Body of pancreas (tissue), 4 donors: ENCODE measurements at regions not wholly inside any gene's neighbourhood (a gene's known extent, or its start where the extent isn't known, plus 50 kb on each side); places are given as distances from the start of the nearest gene placed in this dataset.

Experiments used
- POLR2A ChIP-seq, 3 donors: fragments of 450-650 bp; IDR thresholded peaks; one replicate each; pipeline ENCODE4 v1.6.1; 2016; ENCODE audit warnings: antibody characterized with exemption in 3 of 3, mild to moderate bottlenecking in 2 of 3
- TF ChIP-seq, protein P1 (sequence below), 7 experiments: fragments of 450-650 bp in 4 of 7; fragments of 200-600 bp in 3 of 7; sonication (generic) in 3 of 7; IDR thresholded peaks; one replicate each; pipeline ENCODE4 v1.5.1; 2016 to 2019; ENCODE audit warnings: antibody characterized with exemption in 7 of 7

DNA sequence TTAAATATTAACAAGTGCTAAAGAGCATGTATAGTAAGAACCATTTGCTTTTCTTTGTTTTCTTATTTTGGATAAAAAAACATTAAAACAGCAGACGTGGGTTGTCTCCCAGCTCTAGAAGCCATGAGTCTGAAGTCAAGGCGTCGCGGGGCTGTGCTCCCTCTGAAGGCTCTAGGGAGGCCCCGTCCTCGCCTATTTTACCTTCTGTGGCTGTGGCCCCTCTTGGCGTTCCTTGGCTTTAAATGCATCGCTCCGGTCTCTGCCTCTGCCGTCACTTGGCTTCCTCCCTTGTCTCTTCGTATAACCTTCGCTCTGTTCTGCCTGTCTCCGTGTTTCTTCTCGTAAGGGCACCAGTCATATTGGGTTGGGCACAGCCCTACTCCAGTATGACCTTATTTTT lies 75.3 kb downstream of the ING1 start:
- no peak for TF ChIP-seq POLR2A (IDR thresholded peaks at IDR 0.05)
- TF ChIP-seq, protein P1, sequence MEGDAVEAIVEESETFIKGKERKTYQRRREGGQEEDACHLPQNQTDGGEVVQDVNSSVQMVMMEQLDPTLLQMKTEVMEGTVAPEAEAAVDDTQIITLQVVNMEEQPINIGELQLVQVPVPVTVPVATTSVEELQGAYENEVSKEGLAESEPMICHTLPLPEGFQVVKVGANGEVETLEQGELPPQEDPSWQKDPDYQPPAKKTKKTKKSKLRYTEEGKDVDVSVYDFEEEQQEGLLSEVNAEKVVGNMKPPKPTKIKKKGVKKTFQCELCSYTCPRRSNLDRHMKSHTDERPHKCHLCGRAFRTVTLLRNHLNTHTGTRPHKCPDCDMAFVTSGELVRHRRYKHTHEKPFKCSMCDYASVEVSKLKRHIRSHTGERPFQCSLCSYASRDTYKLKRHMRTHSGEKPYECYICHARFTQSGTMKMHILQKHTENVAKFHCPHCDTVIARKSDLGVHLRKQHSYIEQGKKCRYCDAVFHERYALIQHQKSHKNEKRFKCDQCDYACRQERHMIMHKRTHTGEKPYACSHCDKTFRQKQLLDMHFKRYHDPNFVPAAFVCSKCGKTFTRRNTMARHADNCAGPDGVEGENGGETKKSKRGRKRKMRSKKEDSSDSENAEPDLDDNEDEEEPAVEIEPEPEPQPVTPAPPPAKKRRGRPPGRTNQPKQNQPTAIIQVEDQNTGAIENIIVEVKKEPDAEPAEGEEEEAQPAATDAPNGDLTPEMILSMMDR (IDR thresholded peaks at IDR 0.05), result no peak
